ENCODE measurements at regions not wholly inside any gene's neighbourhood (a gene's known extent, or its start where the extent isn't known, plus 50 kb on each side); places are given as distances from the start of the nearest gene placed in this dataset.

DNA sequence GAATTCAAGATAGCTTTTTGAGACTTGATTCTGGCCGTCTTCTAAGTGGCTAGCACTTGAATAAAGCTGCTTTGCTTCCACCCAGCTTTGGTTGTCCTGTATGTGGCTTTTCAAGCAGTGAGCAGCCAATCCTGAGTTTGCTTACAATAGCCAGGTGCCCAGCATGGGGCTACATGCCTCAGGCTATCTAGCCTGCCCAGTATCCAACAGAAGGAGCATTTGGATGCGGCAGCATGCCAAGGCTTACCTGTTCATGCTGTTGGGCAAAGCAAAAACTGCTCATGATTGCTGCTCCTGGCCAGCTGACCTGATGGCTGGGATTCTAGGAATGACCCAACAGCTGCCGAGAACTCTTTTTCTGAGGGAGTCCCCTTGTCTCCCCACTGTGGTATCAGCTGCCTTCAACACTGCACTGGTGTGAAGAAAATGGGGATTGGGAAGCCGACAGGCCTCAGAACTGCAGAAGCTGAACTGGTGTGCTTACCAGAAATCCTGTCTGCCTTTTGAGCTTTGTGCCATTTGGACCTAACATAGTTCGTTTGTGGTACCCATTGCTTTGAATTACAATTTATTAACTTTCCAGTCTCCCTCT is 618.9 kb upstream of the IGFBP3 start:
- no peak for TF ChIP-seq CTCF (IDR thresholded peaks at IDR 0.05)
- TF ChIP-seq SMAD3 (CRISPR knock-in tag; IDR thresholded peaks at IDR 0.05; ENCODE audit: borderline replicate concordance): no peak
- TF ChIP-seq SOX15 (CRISPR knock-in tag; IDR thresholded peaks at IDR 0.05): no peak
- no peak for TF ChIP-seq NR1H2 (CRISPR knock-in tag; IDR thresholded peaks at IDR 0.05)
- TF ChIP-seq NFE2L1 (CRISPR knock-in tag; IDR thresholded peaks at IDR 0.05): no peak
- TF ChIP-seq ZNF263 (CRISPR knock-in tag; IDR thresholded peaks at IDR 0.05; ENCODE audit: low read depth): no peak
- no peak for TF ChIP-seq USF1 (CRISPR knock-in tag; IDR thresholded peaks at IDR 0.05)
- no peak for TF ChIP-seq CBFB (CRISPR knock-in tag; IDR thresholded peaks at IDR 0.05; ENCODE audit: low read depth)
- TF ChIP-seq JUN (CRISPR knock-in tag; IDR thresholded peaks at IDR 0.05): no peak
- no peak for TF ChIP-seq ZBTB21 (CRISPR knock-in tag; IDR thresholded peaks at IDR 0.05; ENCODE audit: borderline replicate concordance)
- TF ChIP-seq, protein P1, sequence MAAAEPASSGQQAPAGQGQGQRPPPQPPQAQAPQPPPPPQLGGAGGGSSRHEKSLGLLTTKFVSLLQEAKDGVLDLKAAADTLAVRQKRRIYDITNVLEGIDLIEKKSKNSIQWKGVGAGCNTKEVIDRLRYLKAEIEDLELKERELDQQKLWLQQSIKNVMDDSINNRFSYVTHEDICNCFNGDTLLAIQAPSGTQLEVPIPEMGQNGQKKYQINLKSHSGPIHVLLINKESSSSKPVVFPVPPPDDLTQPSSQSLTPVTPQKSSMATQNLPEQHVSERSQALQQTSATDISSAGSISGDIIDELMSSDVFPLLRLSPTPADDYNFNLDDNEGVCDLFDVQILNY (CRISPR knock-in tag; IDR thresholded peaks at IDR 0.05): no peak
- no peak for TF ChIP-seq TP53 (CRISPR knock-in tag; IDR thresholded peaks at IDR 0.05)
